Mesenchymal stem cell (in vitro differentiated cells and primary cell): ENCODE measurements at regions not wholly inside any gene's neighbourhood (a gene's known extent, or its start where the extent isn't known, plus 50 kb on each side); places are given as distances from the start of the nearest gene placed in this dataset.

Experiments
- DNase-seq: peaks from one replicate; pipeline ENCODE4 v3.0.0-alpha.2; 2013
- H2AFZ ChIP-seq: one replicate; pipeline ENCODE4 v1.6.1; 2013; ENCODE audit warnings: low read depth, mild to moderate bottlenecking, control low read depth, inconsistent platforms, low read length, moderate library complexity
- H2AK5ac ChIP-seq: 2 replicates; pipeline ENCODE4 v1.6.1; 2013; ENCODE audit warnings: low read length, moderate library complexity, mild to moderate bottlenecking, inconsistent platforms; ENCODE audit not compliant: severe bottlenecking
- H2BK120ac ChIP-seq: one replicate; pipeline ENCODE4 v1.6.1; 2013; ENCODE audit warnings: low read depth, mild to moderate bottlenecking, inconsistent platforms, low read length, moderate library complexity
- H2BK12ac ChIP-seq, 2 experiments: one replicate each; pipeline ENCODE4 v1.6.1; 2013; ENCODE audit warnings: inconsistent platforms in 2 of 2, low read length in 2 of 2, mild to moderate bottlenecking in 2 of 2, moderate library complexity in 2 of 2, control low read depth in 1 of 2
- H2BK15ac ChIP-seq: one replicate; pipeline ENCODE4 v1.6.1; 2013; ENCODE audit warnings: mild to moderate bottlenecking, low read depth, inconsistent platforms; ENCODE audit not compliant: poor library complexity, severe bottlenecking
- H2BK5ac ChIP-seq: 2 replicates; pipeline ENCODE4 v1.6.1; 2013; ENCODE audit warnings: low read depth, mild to moderate bottlenecking, low read length, control low read depth, inconsistent platforms; ENCODE audit not compliant: poor library complexity, severe bottlenecking
- H3K14ac ChIP-seq, 2 experiments: one replicate each; pipeline ENCODE4 v1.6.1; 2013; ENCODE audit warnings: inconsistent platforms in 2 of 2, low read length in 2 of 2, control low read depth in 1 of 2, mild to moderate bottlenecking in 1 of 2, moderate library complexity in 1 of 2
- H3K18ac ChIP-seq, 2 experiments: one replicate each; pipeline ENCODE4 v1.6.1; 2013; ENCODE audit warnings: inconsistent platforms in 2 of 2, low read length in 2 of 2, control low read depth in 1 of 2, low read depth in 1 of 2, mild to moderate bottlenecking in 1 of 2
- H3K23ac ChIP-seq, 2 experiments: one replicate each; pipeline ENCODE4 v1.6.1; 2013; ENCODE audit warnings: inconsistent platforms in 2 of 2, low read length in 2 of 2, mild to moderate bottlenecking in 2 of 2, moderate library complexity in 2 of 2, control low read depth in 1 of 2
- H3K27ac ChIP-seq: 2 replicates; pipeline ENCODE4 v1.5.1; 2013; ENCODE audit warnings: mild to moderate bottlenecking, moderate library complexity, low read length, control low read depth, inconsistent platforms; ENCODE audit not compliant: poor library complexity, severe bottlenecking
- H3K27me3 ChIP-seq, 2 experiments: 2 replicates each; pipeline versions ENCODE4 v1.6.1 to v1.7.0; 2013; ENCODE audit warnings: low read length in 2 of 2, mild to moderate bottlenecking in 2 of 2, moderate library complexity in 2 of 2, control low read depth in 1 of 2, inconsistent platforms in 1 of 2; ENCODE audit not compliant: control insufficient read depth in 1 of 2, insufficient read depth in 1 of 2
- H3K36me3 ChIP-seq, 2 experiments: 2 replicates each; pipeline versions ENCODE4 v1.6.1 to v1.7.0; 2013; ENCODE audit warnings: low read length in 2 of 2, control low read depth in 1 of 2, inconsistent platforms in 1 of 2, low read depth in 1 of 2, mild to moderate bottlenecking in 1 of 2; ENCODE audit not compliant: insufficient read depth in 2 of 2, control insufficient read depth in 1 of 2
- H3K4ac ChIP-seq, 2 experiments: one replicate each; pipeline ENCODE4 v1.6.1; 2013; ENCODE audit warnings: inconsistent platforms in 2 of 2, low read length in 2 of 2, mild to moderate bottlenecking in 2 of 2, moderate library complexity in 2 of 2, control low read depth in 1 of 2, low read depth in 1 of 2
- H3K4me1 ChIP-seq: 2 replicates; pipeline ENCODE4 v1.6.1; 2013; ENCODE audit warnings: low read depth, low read length, control low read depth; ENCODE audit not compliant: control insufficient read depth, insufficient read depth
- H3K4me2 ChIP-seq: 2 replicates; pipeline ENCODE4 v1.6.1; 2013; ENCODE audit warnings: low read length, mild to moderate bottlenecking, inconsistent platforms; ENCODE audit not compliant: poor library complexity, severe bottlenecking
- H3K4me3 ChIP-seq, 2 experiments: 2 replicates each; pipeline versions ENCODE4 v1.5.1 to v1.7.0; 2013; ENCODE audit warnings: low read length in 2 of 2, mild to moderate bottlenecking in 2 of 2, control low read depth in 1 of 2, low read depth in 1 of 2; ENCODE audit not compliant: insufficient read depth in 1 of 2
- H3K79me1 ChIP-seq: replicated peaks from 2 replicates; pipeline ENCODE4 v1.6.1; 2013; ENCODE audit warnings: mild to moderate bottlenecking, control low read depth, low read length, inconsistent platforms; ENCODE audit not compliant: poor library complexity, severe bottlenecking
- H3K9ac ChIP-seq: 2 replicates; pipeline ENCODE4 v1.7.0; 2013; ENCODE audit warnings: mild to moderate bottlenecking, low read length, moderate library complexity
- H3K9me3 ChIP-seq: 2 replicates; pipeline ENCODE4 v1.7.0; 2013; ENCODE audit warnings: mild to moderate bottlenecking, low read length; ENCODE audit not compliant: control insufficient read depth
- H4K8ac ChIP-seq: one replicate; pipeline ENCODE4 v1.6.1; 2013; ENCODE audit warnings: inconsistent platforms, mild to moderate bottlenecking, low read length, moderate library complexity
- H4K91ac ChIP-seq: one replicate; pipeline ENCODE4 v1.6.1; 2013; ENCODE audit warnings: mild to moderate bottlenecking, low read length, inconsistent platforms
- WGBS: methylation state at CpG from one replicate; pipeline ENCODE4 v1.1.7; 2013; ENCODE audit warnings: mixed read lengths; 5-methylcytosine and 5-hydroxymethylcytosine counted together

DNA sequence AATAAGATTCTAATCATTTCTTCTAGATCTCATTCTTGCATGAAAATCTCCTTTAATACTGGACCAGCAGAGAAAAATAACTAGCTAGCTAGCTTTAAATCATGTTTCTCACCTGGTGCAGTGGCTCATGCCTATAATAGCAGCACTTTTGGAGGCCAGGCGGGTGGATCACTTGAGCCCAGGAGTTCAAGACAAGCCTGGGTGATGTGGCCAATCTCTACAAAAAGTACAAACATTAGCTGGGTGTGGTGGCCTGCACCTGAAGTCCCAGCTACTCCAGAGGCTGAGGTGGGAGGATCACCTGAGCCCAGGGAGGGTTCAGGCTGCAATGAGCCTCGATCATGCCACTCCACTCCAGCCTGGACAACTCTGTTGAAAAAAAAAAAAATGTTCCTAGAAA is 99.2 kb downstream of the BAMBI start:
- no peak overlapping the region for H3K18ac ChIP-seq
- no peak overlapping the region for H3K4ac ChIP-seq
- whole genome bisulfite sequencing: 94% methylated on average over 2 of the region's 2 CpGs
- H3K4me3 ChIP-seq: no peak overlapping the region
- H3K36me3 ChIP-seq: no peaks in the 10 kb centered on the region
- no peaks in the 10 kb centered on the region for H3K9me3 ChIP-seq
- H2BK120ac ChIP-seq: no peak overlapping the region
- no peak overlapping the region for H2BK12ac ChIP-seq
- no peak overlapping the region for H3K14ac ChIP-seq
- DNase-seq: no peak
- H3K79me1 ChIP-seq: no peaks in the 10 kb centered on the region
- no peak overlapping the region for H4K8ac ChIP-seq
- no peak overlapping the region for H4K91ac ChIP-seq
- peaks cover 1% of the 10 kb centered on the region for H3K4me1 ChIP-seq
- no peak overlapping the region for H3K23ac ChIP-seq
- H3K9ac ChIP-seq: no peak overlapping the region
- H2BK15ac ChIP-seq: no peak overlapping the region
- H2BK5ac ChIP-seq: no peak overlapping the region
- H3K27ac ChIP-seq: no peak overlapping the region
- no peak overlapping the region for H2AK5ac ChIP-seq
- no peak overlapping the region for H2AFZ ChIP-seq
- no peaks in the 10 kb centered on the region for H3K27me3 ChIP-seq
- no peak overlapping the region for H3K4me2 ChIP-seq

DNA sequence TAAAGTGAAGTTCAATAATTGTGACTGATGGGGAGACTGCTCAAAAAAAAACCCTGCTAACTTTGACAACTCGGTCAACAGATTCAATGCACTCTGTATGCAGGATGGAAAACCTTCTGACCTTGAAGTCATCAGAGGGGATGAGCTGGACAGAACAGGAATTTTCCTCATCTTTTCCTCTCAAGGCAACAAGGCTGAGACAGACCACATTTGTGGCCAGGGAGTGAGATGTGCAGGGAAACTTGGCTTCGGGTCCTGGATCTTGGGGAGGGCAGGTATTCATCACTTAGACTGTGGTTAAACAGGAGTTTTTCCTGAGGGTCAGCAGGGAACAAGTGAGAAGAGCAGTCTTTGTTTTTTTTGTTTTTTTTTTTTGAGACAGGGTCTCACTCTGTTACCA is 100.6 kb downstream of the BAMBI start:
- H3K18ac ChIP-seq: no peak overlapping the region
- H3K79me1 ChIP-seq: no peaks in the 10 kb centered on the region
- no peak overlapping the region for H2BK12ac ChIP-seq
- H3K27ac ChIP-seq: no peak overlapping the region
- H4K8ac ChIP-seq: no peak overlapping the region
- H2AK5ac ChIP-seq: no peak overlapping the region
- 100% methylated on average over 2 of the region's 2 CpGs for WGBS
- no peak overlapping the region for H3K4me2 ChIP-seq
- no peak for DNase-seq
- no peak overlapping the region for H4K91ac ChIP-seq
- H3K4ac ChIP-seq: no peak overlapping the region
- peaks cover 1% of the 10 kb centered on the region for H3K4me1 ChIP-seq
- no peaks in the 10 kb centered on the region for H3K36me3 ChIP-seq
- no peak overlapping the region for H2BK15ac ChIP-seq
- H2BK5ac ChIP-seq: no peak overlapping the region
- H3K9me3 ChIP-seq: no peaks in the 10 kb centered on the region
- no peak overlapping the region for H2AFZ ChIP-seq
- no peak overlapping the region for H3K9ac ChIP-seq
- H3K4me3 ChIP-seq: no peak overlapping the region
- H3K27me3 ChIP-seq: no peaks in the 10 kb centered on the region
- no peak overlapping the region for H3K23ac ChIP-seq
- no peak overlapping the region for H2BK120ac ChIP-seq
- H3K14ac ChIP-seq: no peak overlapping the region

GRCh38 chr10:28778524-28778923 is 101.2 kb downstream of the BAMBI start:
- Histone ChIP-seq H2BK15ac (no peak overlapping the region), H3K27ac (no peak overlapping the region), H3K4me2 (no peak overlapping the region), H3K23ac (no peak overlapping the region), H4K8ac (no peak overlapping the region), H4K91ac (no peak overlapping the region), H3K79me1 (no peaks in the 10 kb centered on the region), H2AK5ac (no peak overlapping the region), H3K4me3 (no peak overlapping the region), H3K27me3 (no peaks in the 10 kb centered on the region), H3K36me3 (no peaks in the 10 kb centered on the region), H3K9ac (no peak overlapping the region), H3K14ac (no peak overlapping the region), H2BK120ac (no peak overlapping the region), H3K4me1 (peaks cover 4% of the 10 kb centered on the region), H2BK5ac (no peak overlapping the region), H3K4ac (no peak overlapping the region), H2BK12ac (no peak overlapping the region), H3K18ac (no peak overlapping the region), H2AFZ (no peak overlapping the region), H3K9me3 (no peaks in the 10 kb centered on the region)
- 83% methylated on average over 1 of the region's 2 CpGs for WGBS
- no peak for DNase-seq

- Histone ChIP-seq H3K14ac (no peak overlapping the region), H3K9me3 (no peaks in the 10 kb centered on the region), H2BK120ac (no peak overlapping the region), H3K36me3 (no peaks in the 10 kb centered on the region), H3K4me3 (no peak overlapping the region), H3K18ac (no peak overlapping the region), H3K4me1 (peaks cover 5% of the 10 kb centered on the region), H2BK12ac (no peak overlapping the region), H3K27me3 (peaks cover 0 to 15% of the 10 kb centered on the region in 2 experiments), H3K27ac (no peak overlapping the region), H3K79me1 (no peaks in the 10 kb centered on the region), H2BK5ac (no peak overlapping the region), H3K4ac (no peak overlapping the region), H2AFZ (no peak overlapping the region), H3K23ac (no peak overlapping the region), H2AK5ac (no peak overlapping the region), H3K4me2 (no peak overlapping the region), H4K8ac (no peak overlapping the region), H4K91ac (no peak overlapping the region), H2BK15ac (no peak overlapping the region), H3K9ac (no peak overlapping the region)
- DNase-seq: no peak
- 100% methylated on average over 1 of the region's 5 CpGs for WGBS
These were observed 104.0 kb downstream of the BAMBI start for GRCh38 chr10:28781296-28781695.
